Adipocyte (in vitro differentiated cells): ENCODE measurements at regions not wholly inside any gene's neighbourhood (a gene's known extent, or its start where the extent isn't known, plus 50 kb on each side); places are given as distances from the start of the nearest gene placed in this dataset.
A peak's percentile ranks its signal among the peaks of the same experiment; 100 is the strongest.

Experiments used
- DNase-seq: peaks from one replicate; pipeline ENCODE4 v3.0.0-alpha.2; 2015; ENCODE audit warnings: low read depth
- H3K27me3 ChIP-seq: replicated peaks from 2 replicates; pipeline ENCODE4 v1.7.0; 2013; ENCODE audit warnings: mild to moderate bottlenecking, low read length, moderate library complexity; ENCODE audit not compliant: control insufficient read depth, insufficient read depth
- H3K36me3 ChIP-seq: 2 replicates; pipeline ENCODE4 v1.7.0; 2013; ENCODE audit warnings: low read length, mild to moderate bottlenecking, moderate library complexity; ENCODE audit not compliant: control insufficient read depth, insufficient read depth, severe bottlenecking
- H3K4me1 ChIP-seq: 2 replicates; pipeline ENCODE4 v1.7.0; 2013; ENCODE audit warnings: mild to moderate bottlenecking, low read length, moderate library complexity; ENCODE audit not compliant: control insufficient read depth, insufficient read depth
- H3K4me3 ChIP-seq: 2 replicates; pipeline ENCODE4 v1.7.0; 2013; ENCODE audit warnings: mild to moderate bottlenecking, low read length, moderate library complexity
- H3K9ac ChIP-seq: 2 replicates; pipeline ENCODE4 v1.7.0; 2013; ENCODE audit warnings: mild to moderate bottlenecking, low read length, moderate library complexity
- H3K9me3 ChIP-seq: 2 replicates; pipeline ENCODE4 v1.7.0; 2013; ENCODE audit warnings: mild to moderate bottlenecking, low read length, moderate library complexity; ENCODE audit not compliant: control insufficient read depth

DNA sequence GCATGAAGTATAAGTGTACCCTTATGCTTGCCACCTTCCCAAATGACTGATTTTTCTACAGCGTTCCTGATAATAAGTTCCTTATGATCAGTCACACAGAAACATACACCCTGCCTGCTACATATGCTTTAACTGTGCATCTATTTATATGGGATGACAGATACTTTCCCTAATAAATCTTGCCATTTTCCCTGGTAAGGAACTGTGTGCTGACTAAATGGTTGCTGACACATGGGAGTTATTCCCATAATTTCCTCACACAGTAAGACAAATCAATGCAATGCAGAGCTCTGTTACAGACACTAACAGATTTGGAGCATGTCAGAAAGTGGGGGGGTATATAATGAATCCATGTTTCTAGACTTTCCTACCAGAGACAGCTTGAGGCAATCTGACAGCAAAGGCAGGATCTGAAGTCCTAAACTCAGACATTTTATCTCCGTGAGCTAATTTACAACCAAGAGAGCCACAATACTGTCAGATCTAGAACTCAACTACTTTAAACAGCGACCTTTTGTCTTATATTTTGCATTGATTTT is 86.9 kb upstream of the TCF12 start:
- H3K9ac ChIP-seq: peak overlapping the region; percentile 30
- H3K4me3 ChIP-seq: no peak overlapping the region
- DNase-seq: no peak
- peaks cover 33% of the 10 kb centered on the region for H3K4me1 ChIP-seq
- H3K36me3 ChIP-seq: no peaks in the 10 kb centered on the region
- no peaks in the 10 kb centered on the region for H3K9me3 ChIP-seq
- no peaks in the 10 kb centered on the region for H3K27me3 ChIP-seq

DNA sequence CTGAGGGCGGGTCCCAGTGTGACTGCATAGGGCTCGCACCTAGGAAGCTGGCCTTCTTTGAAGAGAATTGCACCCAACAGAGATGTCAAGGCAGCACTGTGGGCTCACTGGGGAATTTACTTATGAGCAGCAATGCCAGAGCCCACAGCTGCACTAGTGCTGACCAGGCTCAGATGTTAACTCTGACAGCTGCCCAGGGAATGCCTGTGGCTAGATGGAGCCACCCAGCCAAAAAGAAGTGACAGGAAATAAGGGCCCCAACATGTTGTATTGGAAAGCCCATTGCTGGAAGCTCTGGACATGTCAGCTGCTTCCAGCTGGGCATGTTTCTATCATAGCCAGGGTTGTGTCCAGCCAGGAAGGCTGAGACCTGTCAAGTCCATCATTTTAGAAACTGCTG is 90.9 kb upstream of the ZNF280D start:
- Histone ChIP-seq H3K4me1 (no peaks in the 10 kb centered on the region), H3K36me3 (no peaks in the 10 kb centered on the region), H3K27me3 (no peaks in the 10 kb centered on the region), H3K4me3 (no peak overlapping the region), H3K9ac (no peak overlapping the region), H3K9me3 (no peaks in the 10 kb centered on the region)
- DNase-seq: no peak

DNA sequence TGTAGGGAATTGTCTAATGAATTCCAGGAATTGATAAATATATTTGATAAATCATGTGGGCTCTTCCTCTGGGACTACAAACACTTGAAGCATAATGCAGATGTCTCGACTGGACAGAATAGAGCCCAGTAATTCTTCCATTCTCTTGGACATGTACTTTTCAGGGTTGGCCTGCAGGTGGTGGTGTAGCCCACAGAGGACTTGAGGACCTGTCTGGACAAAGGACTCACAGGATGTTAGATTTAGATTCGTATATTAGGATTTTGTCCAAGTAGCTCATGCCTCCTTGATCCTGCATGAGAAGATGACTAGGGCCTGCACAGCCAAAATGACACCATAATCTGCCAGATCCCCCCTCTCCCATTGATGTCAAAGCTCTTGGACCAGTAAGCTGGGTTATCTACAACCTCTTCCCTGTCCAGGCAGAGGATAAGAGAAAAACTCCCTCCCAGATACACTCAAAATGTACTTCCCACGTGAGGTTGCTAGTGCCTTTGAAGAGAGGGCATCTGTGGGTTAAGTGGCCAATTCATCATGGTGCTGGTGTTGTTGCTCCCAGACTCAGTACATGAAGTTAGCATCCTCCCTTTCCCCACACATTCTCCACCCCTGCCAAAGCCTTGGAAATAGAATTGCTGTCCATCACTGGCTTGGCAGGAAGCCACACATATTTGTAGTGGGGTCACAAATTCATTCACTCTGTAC is 88.6 kb upstream of the ZNF280D start:
- peak; percentile 71 for DNase-seq
- H3K9me3 ChIP-seq: no peaks in the 10 kb centered on the region
- H3K36me3 ChIP-seq: no peaks in the 10 kb centered on the region
- no peaks in the 10 kb centered on the region for H3K27me3 ChIP-seq
- H3K4me1 ChIP-seq: peaks cover 10% of the 10 kb centered on the region
- H3K9ac ChIP-seq: no peak overlapping the region
- H3K4me3 ChIP-seq: no peak overlapping the region

DNA sequence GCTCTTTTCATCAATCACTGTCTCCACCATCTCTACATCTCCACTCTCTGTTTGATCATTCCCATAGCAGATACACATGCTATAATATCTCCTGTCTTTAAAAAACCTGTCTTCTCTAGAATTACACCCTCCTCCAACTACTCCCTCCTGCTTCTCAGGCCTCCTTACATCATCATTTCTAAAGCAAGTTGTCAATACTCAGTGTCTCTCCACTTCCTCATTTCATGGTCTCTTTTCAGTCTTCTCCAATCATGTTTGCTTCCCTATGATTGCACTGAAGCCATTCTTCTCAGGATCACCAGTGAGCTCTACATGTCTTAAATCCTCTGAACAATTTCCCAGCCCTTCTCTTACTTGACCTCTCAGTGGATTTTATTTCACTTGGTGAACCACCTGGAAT is 87.0 kb upstream of the ZNF280D start:
- no peaks in the 10 kb centered on the region for H3K27me3 ChIP-seq
- H3K9ac ChIP-seq: no peak overlapping the region
- peaks cover 13% of the 10 kb centered on the region for H3K4me1 ChIP-seq
- no peak overlapping the region for H3K4me3 ChIP-seq
- H3K9me3 ChIP-seq: no peaks in the 10 kb centered on the region
- DNase-seq: no peak
- H3K36me3 ChIP-seq: no peaks in the 10 kb centered on the region

DNA sequence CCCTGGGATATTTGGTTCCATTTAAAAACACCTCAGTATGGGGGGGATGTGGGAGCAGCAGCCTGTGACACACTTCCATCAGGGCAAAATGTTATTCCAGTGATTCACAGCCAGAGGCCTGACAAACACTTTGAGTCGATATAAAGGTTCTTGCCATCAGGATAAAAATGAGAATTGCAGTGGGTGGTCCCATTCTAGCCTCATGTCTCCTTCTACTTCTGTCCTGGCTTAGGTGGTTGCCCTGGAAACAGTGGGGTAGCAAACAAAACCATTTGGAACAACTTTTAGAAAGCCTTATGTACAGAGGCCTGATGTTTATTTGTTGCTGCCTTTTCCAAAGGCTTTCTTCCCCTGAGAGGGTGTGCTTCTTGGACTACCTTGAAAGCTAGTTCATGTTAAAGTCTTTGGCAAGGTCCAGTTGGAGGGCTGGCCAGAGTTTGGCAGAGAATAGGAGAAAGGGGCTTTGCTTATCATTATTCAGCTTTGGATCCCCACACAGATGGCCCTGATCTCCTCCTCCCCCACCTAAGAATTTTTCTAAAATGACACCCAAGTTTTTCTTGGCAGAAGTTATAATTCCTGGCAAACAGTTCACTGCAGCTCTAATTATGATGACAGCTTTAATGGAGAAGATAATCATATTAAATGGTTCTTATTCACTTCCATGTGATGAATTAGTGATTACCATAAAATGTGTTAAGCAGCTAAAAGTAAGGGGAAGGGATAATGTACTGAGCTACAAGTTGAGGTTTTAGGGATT is 84.2 kb upstream of the ZNF280D start:
- Histone ChIP-seq H3K4me3 (no peak overlapping the region), H3K9me3 (no peaks in the 10 kb centered on the region), H3K36me3 (no peaks in the 10 kb centered on the region), H3K4me1 (peaks cover 19% of the 10 kb centered on the region), H3K9ac (no peak overlapping the region), H3K27me3 (no peaks in the 10 kb centered on the region)
- DNase-seq: peak; percentile 22

DNA sequence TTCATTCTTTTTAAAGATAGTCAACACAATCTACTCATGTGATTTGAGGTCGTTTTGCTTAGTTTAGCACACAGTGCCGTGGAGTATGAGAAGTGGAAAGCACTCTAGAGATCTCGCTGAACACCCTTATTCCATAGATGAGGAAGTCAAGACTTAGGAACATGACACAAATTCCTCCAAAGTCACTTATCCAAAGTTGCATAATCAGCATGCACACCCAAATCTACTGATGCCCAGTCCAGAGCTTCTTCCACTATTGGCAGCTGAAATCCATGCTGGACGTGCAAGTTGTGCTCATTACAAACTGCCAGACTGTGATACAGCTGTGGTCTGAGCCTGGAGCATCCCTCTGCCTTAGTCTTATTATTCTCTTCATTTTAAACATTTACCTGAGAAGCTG is 83.5 kb upstream of the ZNF280D start:
- Histone ChIP-seq H3K4me3 (peak overlapping the region; percentile 5), H3K9me3 (no peaks in the 10 kb centered on the region), H3K4me1 (peaks cover 19% of the 10 kb centered on the region), H3K27me3 (no peaks in the 10 kb centered on the region), H3K36me3 (no peaks in the 10 kb centered on the region), H3K9ac (no peak overlapping the region)
- DNase-seq: no peak

DNA sequence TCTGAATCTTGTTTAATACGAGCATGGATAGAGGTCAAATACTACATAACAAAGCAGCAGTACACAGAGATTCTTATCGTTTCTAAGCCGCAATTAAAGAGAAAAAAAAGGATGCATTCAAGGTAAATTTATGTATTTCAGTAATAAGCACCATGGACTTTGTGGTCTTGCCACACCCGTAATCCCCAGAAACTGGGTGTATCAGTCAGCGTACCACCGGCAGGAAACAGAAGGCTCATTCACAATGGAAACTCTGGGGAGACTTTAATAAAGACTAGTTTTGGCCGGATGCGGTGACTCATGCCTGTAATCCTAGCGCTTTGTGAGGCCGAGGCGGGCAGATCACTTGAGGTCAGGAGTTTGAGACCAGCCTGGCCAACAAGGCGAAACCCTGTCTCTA is 81.9 kb upstream of the ZNF280D start:
- Histone ChIP-seq H3K4me1 (peaks cover 19% of the 10 kb centered on the region), H3K9ac (no peak overlapping the region), H3K4me3 (no peak overlapping the region), H3K27me3 (no peaks in the 10 kb centered on the region), H3K36me3 (no peaks in the 10 kb centered on the region), H3K9me3 (no peaks in the 10 kb centered on the region)
- DNase-seq: no peak

DNA sequence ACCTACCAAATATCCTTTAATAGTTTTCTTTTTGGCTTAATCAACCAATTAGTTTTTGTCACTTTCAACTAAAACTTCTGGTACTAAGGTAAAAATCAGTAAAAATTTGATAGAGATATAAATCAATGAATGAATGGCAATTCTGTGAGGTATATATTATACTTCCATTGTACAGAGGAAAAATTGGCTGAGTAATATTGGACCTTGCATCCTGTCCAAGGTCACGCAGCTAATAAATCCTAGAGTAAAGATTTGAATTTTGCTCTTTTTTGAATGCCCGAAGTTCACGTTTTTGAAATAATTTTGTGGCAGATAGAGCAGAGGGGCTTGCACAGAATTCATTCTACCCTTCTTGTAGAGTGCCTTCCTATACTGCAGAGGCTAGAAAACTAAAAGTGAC is 81.1 kb upstream of the ZNF280D start:
- Histone ChIP-seq H3K36me3 (no peaks in the 10 kb centered on the region), H3K4me3 (no peak overlapping the region), H3K9me3 (no peaks in the 10 kb centered on the region), H3K27me3 (no peaks in the 10 kb centered on the region), H3K4me1 (peaks cover 19% of the 10 kb centered on the region), H3K9ac (no peak overlapping the region)
- DNase-seq: no peak

DNA sequence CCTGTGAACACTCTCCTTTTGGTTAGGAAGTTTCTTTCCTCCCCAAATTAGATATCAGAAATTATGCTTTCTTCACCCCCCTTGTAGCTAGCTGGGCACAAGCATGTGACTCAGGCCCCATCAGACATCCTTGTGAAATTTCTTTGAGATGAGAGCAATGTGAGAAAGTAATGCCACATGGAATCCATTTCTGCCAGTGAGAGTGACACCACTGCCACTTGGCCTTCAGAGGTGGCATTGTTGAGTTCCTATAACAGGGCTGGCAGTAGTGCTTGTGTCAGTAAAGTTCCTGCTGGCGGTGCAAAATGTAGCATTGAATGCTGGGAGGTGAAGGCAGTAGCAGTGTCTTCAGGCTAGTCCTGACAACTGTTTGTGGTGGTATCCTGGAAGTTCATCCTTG is 80.7 kb upstream of the ZNF280D start:
- Histone ChIP-seq H3K36me3 (no peaks in the 10 kb centered on the region), H3K4me1 (peaks cover 19% of the 10 kb centered on the region), H3K4me3 (no peak overlapping the region), H3K9me3 (no peaks in the 10 kb centered on the region), H3K9ac (no peak overlapping the region), H3K27me3 (no peaks in the 10 kb centered on the region)
- DNase-seq: no peak

DNA sequence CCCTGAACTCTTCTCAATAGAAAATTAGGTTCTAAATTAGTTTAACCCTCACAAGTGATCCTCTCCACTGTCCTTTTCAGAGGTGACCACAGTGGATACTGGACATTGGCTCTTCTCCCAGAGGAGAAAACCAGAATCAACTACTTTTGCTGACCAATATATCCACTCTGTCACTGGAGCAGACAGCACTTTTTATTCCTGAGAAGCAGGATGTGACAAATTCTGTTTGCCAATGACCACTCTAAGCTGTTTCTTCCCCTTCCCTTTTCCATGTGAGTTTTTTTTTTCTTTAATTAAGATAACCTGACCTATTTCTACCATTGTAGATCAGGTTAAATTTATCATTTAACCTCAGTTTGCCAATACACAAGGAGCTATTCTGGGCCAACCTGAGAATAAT is 79.7 kb upstream of the ZNF280D start:
- H3K36me3 ChIP-seq: no peaks in the 10 kb centered on the region
- no peaks in the 10 kb centered on the region for H3K27me3 ChIP-seq
- peaks cover 19% of the 10 kb centered on the region for H3K4me1 ChIP-seq
- no peak overlapping the region for H3K4me3 ChIP-seq
- H3K9ac ChIP-seq: no peak overlapping the region
- no peak for DNase-seq
- H3K9me3 ChIP-seq: peaks cover 10% of the 10 kb centered on the region

DNA sequence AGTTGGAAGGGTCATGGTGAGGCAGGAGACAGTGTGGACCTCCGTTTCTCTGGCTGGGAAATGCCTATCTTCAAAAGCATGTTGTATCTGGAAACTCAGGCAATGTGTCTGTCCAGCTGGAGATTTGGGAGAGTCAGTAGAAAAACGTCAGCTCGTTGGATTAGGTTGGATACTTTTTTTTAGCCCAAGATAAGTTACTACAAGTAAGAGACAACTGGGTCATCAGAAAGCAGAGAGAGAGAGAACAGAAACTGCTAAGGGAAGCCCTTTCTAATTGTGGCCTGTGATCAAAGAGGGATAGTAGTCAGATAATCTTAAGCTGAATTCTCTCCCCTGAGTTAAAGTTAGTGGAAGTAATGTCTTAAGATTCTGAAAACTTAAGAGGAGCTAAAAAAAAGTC is 78.9 kb upstream of the ZNF280D start:
- Histone ChIP-seq H3K36me3 (no peaks in the 10 kb centered on the region), H3K9me3 (peaks cover 17% of the 10 kb centered on the region)
- DNase-seq: no peak

More for the DNA sequence above, 78.9 kb upstream of the ZNF280D start:
- no peak overlapping the region for H3K9ac ChIP-seq
- peaks cover 12% of the 10 kb centered on the region for H3K4me1 ChIP-seq
- H3K4me3 ChIP-seq: no peak overlapping the region
- H3K27me3 ChIP-seq: no peaks in the 10 kb centered on the region
